ENCODE measurements at regions not wholly inside any gene's neighbourhood (a gene's known extent, or its start where the extent isn't known, plus 50 kb on each side); places are given as distances from the start of the nearest gene placed in this dataset.

GRCh38 chr10:28971764-28972163, 294.4 kb downstream of the BAMBI start:
- no peaks in the 10 kb centered on the region for H3K9me3 Mint-ChIP-seq
- ATAC-seq = no peak
- no peak overlapping the region for H3K27ac Mint-ChIP-seq

DNA sequence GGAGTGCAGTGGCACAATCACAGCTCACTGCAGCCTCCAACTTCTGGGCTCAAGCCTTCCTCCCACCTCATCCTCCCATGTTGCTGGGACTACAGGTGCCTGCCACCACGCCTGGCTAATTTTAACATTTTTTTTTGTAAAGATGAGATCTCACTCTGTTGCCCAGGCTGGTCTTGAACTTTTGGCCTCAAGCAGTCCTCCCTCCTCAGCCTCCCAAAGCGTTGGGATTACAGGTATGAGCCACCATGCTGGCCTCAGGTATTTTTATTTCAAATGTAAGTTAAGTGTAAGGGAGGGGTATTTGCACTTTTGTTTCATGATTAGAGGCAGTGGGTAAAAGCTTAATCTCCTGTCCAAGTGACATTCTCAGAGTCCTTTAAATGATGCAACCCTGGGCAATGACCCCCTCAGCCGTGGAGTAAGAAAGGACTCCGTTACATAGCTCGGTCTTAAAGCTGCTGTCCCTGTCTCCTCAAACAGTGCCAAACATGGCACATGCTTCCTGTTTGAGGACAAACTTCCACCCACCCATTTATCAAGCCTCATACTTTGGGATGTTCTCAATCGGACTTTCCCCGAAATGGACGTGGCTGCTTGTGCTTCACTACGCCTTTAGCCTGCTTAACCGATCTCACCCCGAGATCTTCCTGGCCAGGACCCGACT, 296.1 kb downstream of the BAMBI start:
- no peak for ATAC-seq
- H3K27ac Mint-ChIP-seq = no peak overlapping the region
- no peaks in the 10 kb centered on the region for H3K36me3 Mint-ChIP-seq
- no peak for DNase-seq (ENCODE audit: low spot score in 2 of 2)
- H3K9me3 Mint-ChIP-seq = peaks cover 0 to 5% of the 10 kb centered on the region in 2 donors

More at GRCh38 chr10:28971764-28972163, 294.4 kb downstream of the BAMBI start:
- no peaks in the 10 kb centered on the region for H3K36me3 Mint-ChIP-seq
- no peak for DNase-seq (ENCODE audit: low spot score in 2 of 2)

DNA sequence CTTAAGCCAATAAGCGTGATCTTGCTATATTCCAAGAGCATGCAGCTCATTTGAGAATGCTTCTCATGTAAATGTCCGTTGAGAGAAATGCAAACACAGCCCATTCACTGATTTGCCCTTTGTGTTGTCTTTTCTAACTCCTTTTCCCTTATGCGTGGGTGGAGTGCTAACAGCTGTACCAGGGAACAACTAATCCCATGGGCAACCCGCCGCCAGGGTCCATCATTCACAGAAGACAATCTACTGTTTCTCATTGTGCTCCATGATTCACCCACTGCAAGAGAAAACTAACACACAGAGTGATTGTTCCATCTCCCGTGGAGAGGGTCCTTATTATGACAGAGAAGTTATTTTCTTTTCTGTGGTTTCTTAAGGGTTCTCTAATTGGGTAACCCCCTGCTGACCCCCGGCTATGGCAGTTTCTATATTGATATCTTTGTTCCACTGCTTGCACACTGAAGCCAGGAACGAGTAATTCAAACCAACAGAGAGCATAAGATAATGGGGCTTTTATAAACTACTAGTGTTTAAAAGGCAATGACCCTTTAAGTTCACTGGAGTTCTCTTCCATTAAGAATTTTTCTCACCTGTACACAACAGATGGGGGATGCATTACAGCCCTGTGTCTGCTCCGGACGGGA, 298.7 kb downstream of the BAMBI start:
- ATAC-seq (no peak), DNase-seq (ENCODE audit: low spot score in 2 of 2) (no peak)
- Mint-ChIP-seq H3K27ac (no peak overlapping the region), H3K9me3 (peaks cover 0 to 5% of the 10 kb centered on the region in 2 donors), H3K36me3 (no peaks in the 10 kb centered on the region)

DNA sequence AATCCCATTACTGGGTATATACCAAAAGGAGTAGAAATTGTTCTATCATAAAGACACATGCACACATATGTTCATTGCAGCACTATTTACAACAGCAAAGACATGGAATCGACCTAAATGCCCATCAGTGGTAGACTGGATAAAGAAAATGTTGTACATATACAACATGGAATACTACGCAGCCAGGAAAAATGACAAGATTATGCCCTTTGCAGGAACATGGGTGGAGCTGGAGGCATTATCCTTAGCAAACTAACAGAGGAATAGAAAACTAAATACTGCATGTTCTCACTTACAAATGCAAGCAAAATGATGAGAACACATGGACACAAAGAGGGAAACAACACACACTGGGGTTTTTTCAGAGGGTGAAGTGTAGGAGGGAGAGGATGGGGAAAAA, 300.2 kb downstream of the BAMBI start:
- no peak overlapping the region for H3K27ac Mint-ChIP-seq
- ATAC-seq (no peak), DNase-seq (ENCODE audit: low spot score in 2 of 2) (no peak)
- H3K36me3 Mint-ChIP-seq = no peaks in the 10 kb centered on the region
- H3K9me3 Mint-ChIP-seq = peaks cover 0 to 8% of the 10 kb centered on the region in 2 donors

DNA sequence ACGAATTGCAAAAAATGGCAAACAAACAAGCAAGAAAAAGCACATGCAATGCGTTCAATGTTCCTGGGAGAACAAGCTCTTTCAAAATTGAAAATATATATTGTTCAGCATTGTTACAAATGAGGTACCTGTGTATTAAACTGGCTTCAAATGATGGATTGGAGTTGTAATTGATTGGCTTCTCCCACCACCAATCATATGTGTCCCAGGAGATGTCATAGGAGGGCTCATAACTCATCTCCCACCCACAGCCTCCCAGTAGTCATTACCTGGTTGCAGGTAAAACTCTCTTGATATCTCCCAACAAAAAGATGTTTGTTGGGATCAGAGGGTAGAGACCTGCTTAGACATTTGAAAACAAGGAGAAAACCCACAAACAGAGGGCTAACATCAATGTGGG, 302.9 kb downstream of the BAMBI start:
- H3K27ac Mint-ChIP-seq = no peak overlapping the region
- ATAC-seq = no peak
- peaks cover 0 to 11% of the 10 kb centered on the region in 2 donors for H3K9me3 Mint-ChIP-seq
- no peak for DNase-seq (ENCODE audit: low spot score in 2 of 2)
- no peaks in the 10 kb centered on the region for H3K36me3 Mint-ChIP-seq

- Mint-ChIP-seq H3K36me3 (no peaks in the 10 kb centered on the region), H3K27ac (no peak overlapping the region), H3K9me3 (peaks cover 0 to 11% of the 10 kb centered on the region in 2 donors)
- DNase-seq (ENCODE audit: low spot score in 2 of 2) = no peak
- no peak for ATAC-seq
Measured at GRCh38 chr10:28981007-28981406, 303.7 kb downstream of the BAMBI start.

DNA sequence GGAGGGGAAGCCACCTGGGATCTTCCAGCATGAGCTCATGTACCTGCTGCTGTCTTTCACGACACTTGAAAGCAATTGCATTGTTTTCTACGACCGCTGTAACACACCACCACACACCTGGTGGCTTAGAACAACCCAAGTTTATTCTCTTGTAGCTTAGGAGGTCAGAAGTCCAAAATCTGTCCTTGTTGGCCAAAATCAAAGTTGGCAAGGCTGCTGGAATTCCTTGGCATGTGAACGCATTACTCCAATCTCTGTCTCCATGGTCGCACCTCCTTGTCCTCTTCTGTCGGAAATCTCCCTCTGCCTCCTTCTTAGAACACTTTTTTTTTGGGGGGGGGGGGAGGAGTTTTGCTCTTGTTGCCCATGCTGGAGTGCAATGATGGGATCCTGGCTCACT, 305.7 kb downstream of the BAMBI start:
- H3K27ac Mint-ChIP-seq = no peak overlapping the region
- DNase-seq (ENCODE audit: low spot score in 2 of 2) = no peak
- H3K36me3 Mint-ChIP-seq = no peaks in the 10 kb centered on the region
- peaks cover 0 to 5% of the 10 kb centered on the region in 2 donors for H3K9me3 Mint-ChIP-seq
- no peak for ATAC-seq

DNA sequence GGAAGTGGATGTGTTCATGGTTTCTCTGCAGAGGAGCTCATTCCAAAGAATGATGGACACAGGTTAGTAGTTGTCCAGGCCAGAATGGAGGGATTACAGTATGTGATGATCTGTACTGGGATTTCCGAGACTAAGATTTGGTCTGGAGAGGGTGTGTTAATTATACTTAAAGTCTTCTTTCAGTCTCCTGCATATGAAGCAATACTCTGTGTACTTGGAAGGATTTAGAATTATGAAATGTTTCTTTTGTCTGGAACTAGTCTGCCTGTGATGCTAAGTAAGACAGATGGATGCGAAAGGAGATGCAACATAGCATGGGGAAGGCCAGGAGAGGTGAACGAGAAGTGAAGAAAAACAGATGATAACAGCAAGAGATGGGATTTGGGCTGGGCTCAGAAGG, 305.1 kb upstream of the LYZL1 start:
- Mint-ChIP-seq H3K27ac (no peak overlapping the region), H3K36me3 (no peaks in the 10 kb centered on the region), H3K9me3 (peaks cover 0 to 5% of the 10 kb centered on the region in 2 donors)
- no peak for DNase-seq (ENCODE audit: low spot score in 2 of 2)
- no peak for ATAC-seq

DNA sequence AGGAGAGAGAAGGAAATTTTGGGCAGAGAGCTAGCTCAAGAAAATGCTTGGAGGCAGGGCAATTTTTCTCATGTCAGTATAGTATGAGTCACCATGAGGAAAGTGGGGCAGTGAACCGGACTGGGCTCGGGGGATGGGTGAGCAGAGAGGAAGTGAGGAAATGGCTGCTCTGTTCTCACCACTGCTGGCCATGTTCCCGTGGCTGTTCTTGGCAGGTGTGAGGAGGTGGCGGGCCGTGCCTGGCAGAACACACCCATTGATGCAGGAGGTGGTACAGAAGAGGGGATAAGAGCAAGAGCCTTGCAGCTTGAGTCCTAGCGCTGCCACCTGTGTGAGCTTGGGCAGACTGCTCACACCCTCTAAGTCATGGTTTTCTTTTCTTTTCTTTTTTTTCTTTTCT, 304.4 kb upstream of the LYZL1 start:
- no peak for DNase-seq (ENCODE audit: low spot score in 2 of 2)
- no peak for ATAC-seq

DNA sequence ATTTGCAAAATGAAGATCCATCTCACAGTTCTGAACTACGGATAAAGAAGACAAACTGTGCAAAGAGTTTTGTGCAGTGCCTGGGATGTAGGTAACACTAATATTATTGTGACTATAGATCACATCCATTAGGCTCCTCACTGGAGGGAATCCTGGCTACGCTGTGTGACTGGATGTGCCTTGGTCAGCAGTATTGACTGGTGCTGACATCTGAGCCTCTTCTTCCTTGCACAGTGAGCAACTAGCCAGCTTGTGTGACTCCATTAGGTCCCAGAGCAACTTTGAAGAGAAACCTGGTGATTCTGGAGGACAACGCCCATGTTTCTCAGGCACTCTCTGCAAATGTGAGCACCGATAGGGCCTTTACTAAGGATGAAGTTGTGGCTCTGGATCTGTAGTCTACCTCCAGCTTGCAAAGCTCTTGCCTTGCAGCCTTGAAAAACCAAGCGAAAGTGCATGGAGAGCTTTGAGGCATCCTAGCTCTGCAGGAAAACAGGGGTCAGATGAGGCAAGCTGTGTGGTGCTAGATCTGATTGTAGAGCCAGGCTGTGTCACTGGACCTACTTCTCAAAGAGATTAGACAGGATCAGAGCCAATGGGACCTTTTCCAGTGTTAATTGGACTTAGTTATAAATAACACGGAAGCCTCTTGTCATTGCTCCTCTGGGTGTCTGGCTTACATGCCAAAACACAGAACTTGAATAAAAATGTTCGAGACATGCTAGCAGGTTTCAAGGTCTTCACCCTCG, 303.6 kb upstream of the LYZL1 start:
- Mint-ChIP-seq H3K9me3 (peaks cover 0 to 5% of the 10 kb centered on the region in 2 donors), H3K27ac (no peak overlapping the region), H3K36me3 (no peaks in the 10 kb centered on the region)
- ATAC-seq (no peak), DNase-seq (ENCODE audit: low spot score in 2 of 2) (no peak)

More for the DNA sequence above, 304.4 kb upstream of the LYZL1 start:
- Mint-ChIP-seq H3K27ac (no peak overlapping the region), H3K36me3 (no peaks in the 10 kb centered on the region), H3K9me3 (peaks cover 0 to 5% of the 10 kb centered on the region in 2 donors)

DNA sequence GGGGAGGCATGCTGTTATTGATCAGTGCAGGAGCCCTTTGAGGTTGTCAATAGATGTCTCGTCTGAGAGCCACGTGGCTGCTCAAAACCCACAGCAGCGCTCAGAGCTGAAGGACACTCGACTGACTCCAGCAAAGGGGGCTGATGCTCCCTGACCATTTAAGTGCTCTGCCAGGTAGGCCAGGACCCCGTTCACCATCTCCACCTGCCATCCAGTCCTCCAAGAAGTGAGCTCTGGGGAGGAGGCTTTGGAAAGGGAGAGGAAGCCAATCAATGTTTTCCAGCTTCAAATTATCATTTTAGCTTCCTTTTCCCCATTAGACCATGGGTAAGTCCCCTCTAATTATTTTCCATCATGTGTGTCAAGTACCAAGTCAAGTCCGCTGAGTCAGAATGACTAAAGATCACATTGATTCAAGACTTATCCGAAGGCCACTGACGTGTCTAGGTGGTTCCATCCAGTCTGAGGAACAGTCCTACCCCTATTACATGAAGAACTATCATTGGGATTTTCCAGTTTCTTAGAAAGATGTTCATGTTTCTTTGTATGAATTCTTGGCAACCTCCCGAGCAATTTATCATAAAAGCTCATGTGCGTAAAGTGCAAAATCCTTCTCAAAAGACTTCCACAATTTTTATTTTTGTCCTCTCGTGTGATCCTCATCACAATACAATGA, 302.6 kb upstream of the LYZL1 start:
- ATAC-seq (no peak), DNase-seq (ENCODE audit: low spot score in 2 of 2) (no peak)

DNA sequence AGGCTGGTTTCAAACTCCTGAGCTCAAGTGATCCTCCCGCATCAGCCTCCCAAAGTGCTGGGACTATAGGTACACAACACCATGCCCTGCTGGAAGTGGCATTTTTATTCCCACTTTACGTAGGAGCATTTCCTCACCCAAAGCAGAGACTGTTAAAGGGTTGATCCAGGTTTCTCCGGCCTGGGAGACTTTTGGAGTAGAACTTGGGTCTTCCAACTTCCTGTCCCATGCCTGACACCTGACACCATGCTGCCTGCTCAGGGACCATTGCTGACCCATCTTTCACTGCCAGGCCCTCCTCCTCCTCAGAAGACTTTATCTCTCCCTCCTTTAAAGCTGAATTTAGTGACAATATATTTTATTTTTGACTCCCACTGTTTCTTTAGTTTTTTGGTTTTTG, 302.0 kb upstream of the LYZL1 start:
- H3K27ac Mint-ChIP-seq = no peak overlapping the region
- ATAC-seq = no peak
- H3K9me3 Mint-ChIP-seq = peaks cover 0 to 5% of the 10 kb centered on the region in 2 donors
- H3K36me3 Mint-ChIP-seq = no peaks in the 10 kb centered on the region
- no peak for DNase-seq (ENCODE audit: low spot score in 2 of 2)

More for the DNA sequence above, 302.6 kb upstream of the LYZL1 start:
- Mint-ChIP-seq H3K27ac (no peak overlapping the region), H3K9me3 (peaks cover 0 to 5% of the 10 kb centered on the region in 2 donors), H3K36me3 (no peaks in the 10 kb centered on the region)

DNA sequence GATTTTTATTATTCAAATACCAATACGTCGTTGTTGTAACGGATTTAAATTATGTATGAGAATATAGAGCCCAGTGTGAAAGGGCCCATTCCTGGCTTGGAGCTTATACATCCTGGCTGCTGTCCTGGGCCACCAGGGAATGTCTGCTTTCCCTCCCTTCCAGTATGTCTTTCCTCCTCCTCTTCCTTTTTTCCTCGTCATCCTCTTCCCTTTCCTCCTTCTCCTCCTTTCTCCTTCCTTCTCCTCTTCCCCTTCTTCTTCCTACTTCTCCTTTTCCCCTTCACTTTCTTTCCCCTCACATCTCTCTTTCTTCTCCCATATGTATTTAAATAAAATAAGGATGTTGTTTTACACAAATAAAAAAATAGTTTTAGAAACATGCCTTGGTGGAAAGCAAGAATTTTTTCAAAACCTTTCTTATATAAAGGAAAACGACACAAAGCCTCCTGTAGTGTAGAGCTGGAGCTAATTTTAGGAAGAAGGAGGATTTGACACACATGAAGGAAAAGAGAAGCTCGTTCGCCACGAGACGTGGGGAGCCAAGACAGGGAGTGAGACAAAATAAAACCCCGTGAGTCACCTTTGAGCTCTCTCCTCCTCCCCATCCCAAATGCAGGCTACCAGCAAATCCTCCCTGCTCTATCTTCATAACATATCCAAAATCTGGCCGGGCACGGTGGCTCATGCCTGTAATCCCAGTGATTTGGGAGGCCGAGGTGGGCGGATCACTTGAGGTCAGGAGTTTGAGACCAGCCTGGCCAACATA, 301.1 kb upstream of the LYZL1 start:
- Mint-ChIP-seq H3K36me3 (no peaks in the 10 kb centered on the region), H3K9me3 (peaks cover 0 to under 1% of the 10 kb centered on the region in 2 donors), H3K27ac (no peak overlapping the region)
- DNase-seq (ENCODE audit: low spot score in 2 of 2) (no peak), ATAC-seq (no peak)

GRCh38 chr10:28988980-28989379, 299.9 kb upstream of the LYZL1 start:
- no peak overlapping the region for H3K27ac Mint-ChIP-seq
- H3K36me3 Mint-ChIP-seq = no peaks in the 10 kb centered on the region
- no peaks in the 10 kb centered on the region for H3K9me3 Mint-ChIP-seq
- ATAC-seq (no peak), DNase-seq (ENCODE audit: low spot score in 2 of 2) (no peak)

DNA sequence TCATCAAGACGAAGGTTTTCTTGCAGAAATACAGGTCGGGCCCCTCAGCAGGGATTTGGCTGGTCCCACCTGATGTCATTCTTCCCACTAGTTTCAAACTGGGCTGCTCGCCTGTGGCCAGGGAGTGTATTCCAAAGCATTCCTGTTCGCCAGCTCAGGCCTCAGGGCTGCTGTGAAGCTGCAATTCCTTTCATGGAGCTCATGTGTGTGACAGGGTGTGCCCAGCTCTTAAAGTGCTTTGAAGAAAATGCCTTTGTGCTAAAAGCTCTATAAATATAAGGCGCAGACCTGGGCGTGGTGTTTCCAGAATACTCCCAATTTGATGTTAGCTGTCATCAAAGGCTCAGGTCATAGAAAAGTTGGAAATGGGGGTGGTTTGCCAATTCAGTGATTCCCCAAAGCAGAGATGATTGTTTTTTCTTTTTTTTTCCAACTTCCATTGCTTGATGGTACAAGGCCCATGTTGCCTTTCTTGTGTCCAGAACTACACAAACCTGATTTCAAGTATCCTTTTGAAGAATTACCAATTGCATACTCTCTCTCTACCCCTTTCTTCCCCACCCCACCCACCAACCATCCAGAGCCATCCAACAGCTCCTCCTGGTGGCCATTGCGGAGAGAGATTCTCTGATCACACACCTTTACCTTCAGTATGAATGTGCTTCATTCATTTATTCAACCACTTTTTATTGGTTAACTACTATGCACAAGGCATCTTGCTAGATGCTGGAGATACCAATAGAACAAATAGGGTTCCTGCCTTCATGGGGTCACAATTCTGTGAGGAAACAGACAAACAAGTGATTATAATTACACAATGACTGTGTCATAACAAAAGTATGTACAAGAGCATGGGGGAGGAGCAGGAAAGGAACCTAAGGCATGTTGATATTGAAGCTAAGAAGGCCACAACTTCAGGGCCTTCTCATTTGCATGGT, 297.3 kb upstream of the LYZL1 start:
- no peaks in the 10 kb centered on the region for H3K36me3 Mint-ChIP-seq
- ATAC-seq = peak in 1 of 2 donors; percentile 63
- H3K27ac Mint-ChIP-seq = no peak overlapping the region
- no peaks in the 10 kb centered on the region for H3K9me3 Mint-ChIP-seq
- DNase-seq (ENCODE audit: low spot score in 2 of 2) = peak in 1 of 2 donors; percentile 48

Measured in activated naive CD4-positive, alpha-beta T cell treated with anti-CD3 and anti-CD28 coated beads, Interleukin-2, amount 50 U/mL, for 72 hours (primary cell).